Central memory CD4-positive, alpha-beta T cell (primary cell): ENCODE measurements at regions not wholly inside any gene's neighbourhood (a gene's known extent, or its start where the extent isn't known, plus 50 kb on each side); places are given as distances from the start of the nearest gene placed in this dataset.
"Not testable (repeated sequence)": the region's sequence is repeated elsewhere in the genome, so short reads cannot be mapped to it uniquely, and the experiment has no call there.

ENCODE experiments used
- DNase-seq: peaks from one replicate; pipeline ENCODE4 v3.0.0; 2022

DNA sequence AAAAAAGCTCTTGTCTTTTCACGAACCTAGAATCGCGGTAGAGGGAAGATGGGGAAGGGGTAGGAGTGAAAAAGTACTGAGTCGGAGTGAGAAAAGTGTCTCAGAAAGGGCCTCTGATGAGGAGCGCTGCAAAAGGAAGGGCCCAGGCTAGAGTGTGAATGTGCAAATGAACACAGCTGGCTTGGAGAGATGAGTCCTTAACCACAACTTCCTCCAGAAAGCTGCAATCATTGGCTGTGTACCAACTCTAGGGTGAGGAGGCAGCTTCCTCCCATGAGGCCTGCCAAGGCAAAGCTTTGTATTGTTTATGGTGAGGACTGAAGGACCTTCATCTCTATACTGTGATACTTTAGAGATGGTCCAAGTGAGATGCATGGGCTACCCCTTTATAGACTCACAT lies 566.9 kb upstream of the ANO5 start:
- DNase-seq: no peak

DNA sequence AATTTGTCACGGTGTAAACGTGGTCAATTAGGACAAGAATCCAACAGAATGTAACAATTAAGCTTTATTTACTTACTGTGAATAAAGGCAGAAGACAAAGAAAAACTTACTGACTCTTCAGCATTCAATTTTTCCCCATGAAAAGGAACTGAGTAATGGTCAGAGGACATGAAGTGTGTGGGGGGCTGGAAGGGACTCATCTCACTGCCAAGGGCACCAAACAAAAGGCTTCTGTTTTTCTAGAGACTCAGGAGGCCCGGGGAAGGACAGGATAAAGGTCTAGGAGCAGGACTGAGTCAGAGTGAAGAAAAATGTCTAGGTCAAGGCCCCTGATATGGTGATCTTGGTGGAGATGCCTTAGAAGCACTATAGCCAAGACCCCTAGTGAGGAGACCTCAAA lies 564.2 kb upstream of the ANO5 start:
- DNase-seq: no peak

DNA sequence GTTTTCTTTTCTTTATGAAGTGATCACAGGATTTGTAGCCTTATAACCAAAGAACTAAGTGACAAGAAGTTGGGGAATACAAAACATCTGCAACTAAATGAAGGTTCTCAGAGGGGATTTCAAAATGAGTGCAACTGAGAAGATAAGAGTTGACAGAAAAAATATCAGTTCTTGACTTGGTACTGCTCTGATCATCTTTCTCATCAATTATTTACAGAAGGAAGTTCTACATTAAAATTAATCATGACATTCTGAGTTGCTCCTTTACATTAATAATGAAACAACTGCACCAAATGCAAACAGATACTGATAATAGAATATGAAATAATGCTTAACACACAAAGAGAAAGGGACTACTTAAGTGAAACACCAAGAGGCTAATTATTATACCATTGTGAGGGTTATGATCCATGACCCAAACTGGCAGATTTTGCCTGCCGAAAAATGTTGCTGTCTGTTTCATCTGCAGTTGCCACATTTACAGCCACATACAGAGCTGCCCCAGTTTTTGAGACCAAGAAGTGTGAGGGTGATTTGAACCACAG lies 561.9 kb upstream of the ANO5 start:
- DNase-seq: no peak

DNA sequence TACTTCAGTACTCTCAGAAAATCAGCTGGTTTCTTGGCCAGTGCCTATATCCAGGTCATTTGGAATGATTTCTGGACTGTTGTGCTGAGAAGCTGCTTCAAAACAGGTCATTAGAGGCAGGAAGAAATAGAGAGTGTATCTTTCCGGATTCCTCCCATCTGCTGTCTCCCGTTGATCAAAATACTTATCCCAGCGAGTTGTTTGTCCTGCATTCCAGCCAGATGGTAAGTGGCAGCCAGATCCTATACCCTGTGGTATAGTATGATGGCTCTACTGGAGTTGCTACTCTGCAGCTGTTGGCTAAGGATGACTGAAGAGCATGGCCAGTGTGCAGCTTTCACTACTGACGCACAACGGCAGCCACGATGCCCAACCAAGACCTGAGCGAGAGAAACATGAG lies 560.9 kb upstream of the ANO5 start:
- DNase-seq: no peak

DNA sequence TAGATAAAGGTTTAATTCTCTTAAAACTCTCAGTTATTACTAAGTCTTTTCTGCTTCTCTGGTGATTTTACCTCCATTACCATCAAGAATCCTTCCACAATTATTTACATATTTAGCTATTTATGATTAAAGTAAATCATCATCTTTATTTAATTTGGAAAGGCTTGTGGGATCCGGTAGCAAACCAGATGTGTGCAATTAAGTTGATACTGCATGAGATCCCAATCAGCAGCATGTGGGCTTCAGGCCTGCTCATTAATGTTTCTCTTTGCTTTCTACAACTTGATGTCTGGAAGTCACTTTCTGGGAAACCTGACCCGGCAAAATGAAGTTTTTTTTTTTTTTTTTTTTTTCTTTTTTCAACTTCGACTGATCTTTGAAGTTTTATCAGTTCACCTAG lies 558.4 kb upstream of the ANO5 start:
- DNase-seq: no peak

DNA sequence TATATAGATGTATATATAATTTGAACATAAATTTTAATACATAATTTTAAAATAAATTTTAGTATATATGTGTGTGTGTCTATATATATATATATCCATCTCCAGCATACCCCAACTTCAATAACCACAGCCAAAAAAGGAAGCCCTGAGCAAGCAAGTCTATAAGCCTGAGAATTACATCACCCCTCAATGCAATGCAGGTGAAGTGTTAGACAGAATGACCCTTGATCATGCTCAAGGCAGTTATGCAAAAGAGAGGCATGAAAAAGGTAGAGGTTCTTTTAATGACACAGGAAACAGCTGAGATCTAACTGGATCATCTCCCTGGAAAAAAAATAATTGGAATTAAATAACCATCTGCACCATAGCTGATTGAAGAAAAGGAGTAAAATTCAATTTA lies 557.9 kb upstream of the ANO5 start:
- no peak for DNase-seq

DNA sequence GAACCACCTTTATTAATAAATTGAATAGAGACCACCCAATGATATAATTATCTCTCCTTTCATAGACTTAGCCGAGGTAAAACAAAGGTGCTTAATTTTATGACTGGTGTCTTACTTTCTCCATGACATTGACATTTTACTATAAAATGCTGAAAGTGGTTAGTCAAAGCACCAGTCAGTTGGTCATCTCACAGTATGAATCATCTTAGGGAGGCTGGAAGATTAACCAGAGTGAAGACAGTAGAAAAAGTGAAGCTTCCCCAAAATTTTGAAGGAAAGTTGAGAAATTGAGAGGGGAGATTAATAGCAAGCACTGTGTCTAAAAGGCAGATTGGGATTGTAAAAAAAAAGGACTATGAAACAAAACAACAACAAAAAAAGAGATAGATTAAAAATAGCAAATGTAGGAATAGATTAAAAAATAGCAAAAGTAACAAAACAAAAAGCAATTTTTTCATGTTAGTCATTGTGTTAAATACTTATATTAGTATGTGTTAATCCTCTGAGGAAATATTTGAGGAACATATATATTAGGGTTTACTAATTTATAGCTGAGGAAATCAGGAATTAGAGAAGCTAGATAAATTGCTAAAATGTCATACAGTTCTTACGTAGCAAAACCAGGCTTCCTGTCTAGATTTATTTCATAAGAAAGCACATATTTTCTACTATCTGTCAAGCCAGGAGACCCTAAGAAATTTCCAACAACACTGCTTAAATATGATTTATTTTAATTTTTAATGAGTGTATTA lies 557.3 kb upstream of the ANO5 start:
- DNase-seq: no peak

DNA sequence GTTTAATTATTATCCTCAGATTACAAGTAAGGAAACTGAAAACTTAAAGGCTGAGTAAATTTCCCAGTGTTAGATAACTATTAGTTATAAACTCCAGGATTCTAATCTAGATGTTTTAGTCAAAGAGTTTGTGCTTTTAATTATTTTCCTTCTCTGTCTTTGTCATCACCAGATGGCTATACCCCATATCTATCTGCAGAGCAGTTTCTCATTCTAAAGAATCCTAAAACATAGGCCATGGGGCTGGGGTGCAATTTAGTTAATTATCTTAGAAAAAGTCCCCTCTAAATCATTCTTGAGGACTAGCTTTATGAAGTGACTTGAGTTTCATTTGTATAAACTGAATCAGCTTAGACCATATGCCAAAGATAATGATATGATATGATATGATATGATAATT lies 556.3 kb upstream of the ANO5 start:
- no peak for DNase-seq

DNA sequence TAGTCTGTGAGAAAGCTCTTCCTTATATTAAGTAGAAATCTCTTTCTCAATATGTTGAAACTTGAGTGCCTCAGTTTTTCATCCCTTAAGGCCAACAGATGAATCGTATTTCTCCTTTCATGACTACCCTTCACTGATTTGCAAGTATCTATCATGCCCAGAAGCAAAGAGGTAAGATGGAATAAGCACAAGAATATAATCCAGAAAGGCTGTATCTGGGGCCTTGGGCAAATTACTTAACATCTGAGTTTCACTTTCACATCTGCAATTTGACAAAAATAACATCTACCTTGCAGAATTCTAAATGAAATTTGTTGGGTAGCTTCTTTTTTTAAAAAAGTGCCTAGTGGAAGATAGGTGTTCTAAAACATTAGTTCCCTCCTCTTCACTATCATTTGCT lies 552.4 kb upstream of the ANO5 start:
- no peak for DNase-seq

DNA sequence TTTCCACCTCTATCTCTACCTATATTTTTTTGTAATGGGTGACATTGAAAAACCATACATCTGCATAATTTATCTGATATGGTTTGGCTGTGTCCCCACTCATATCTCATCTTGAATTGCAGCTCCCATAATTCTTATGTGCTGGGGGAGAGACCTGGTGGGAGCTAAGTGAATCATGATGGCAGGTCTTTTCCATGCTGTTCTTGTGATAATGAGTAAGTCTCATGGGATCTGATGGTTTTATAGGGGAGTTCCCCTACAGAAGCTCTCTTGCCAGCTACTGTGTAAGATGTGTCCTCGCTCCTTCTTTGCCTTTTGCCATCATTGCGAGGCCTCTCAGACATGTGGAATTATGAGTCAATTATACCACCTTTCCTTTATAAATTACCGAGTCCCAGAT lies 551.0 kb upstream of the ANO5 start:
- no peak for DNase-seq

DNA sequence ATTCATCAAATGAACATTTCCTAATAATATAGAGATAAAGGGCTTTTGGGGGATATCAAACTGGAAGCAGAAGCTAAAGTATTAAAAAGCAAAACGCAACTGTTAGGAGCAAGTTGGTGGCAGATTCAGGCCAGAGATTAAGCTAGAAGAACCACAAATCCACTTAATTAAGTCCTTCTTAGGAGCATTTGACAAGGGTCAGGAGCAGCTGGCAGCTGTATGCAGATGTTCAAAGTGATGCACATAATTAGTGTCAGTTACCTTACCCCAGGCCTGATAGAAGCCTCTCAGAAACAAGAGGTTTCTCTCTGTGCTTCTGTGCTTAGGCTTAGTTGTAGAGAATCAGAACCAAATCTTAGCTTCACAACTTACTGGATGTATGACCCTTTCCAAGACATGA lies 546.5 kb upstream of the ANO5 start:
- DNase-seq: no peak

DNA sequence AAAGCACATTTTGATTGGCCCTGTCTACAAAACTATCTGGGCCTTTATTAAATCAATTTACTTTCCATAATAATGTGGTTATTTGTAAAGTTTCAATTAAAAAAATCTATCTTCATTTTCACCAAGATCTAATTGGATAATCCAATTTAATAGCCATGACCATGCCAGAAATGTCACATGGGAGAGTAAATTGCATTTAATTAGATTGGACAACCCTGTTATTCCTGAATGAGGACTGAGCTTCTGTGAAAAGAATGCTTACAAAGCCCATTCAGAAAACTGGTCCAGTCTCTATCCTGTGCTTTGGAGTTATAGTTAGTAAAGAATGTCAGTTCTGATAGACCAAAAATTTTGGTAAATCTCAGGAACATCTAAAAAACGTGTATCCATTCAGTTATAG lies 541.9 kb upstream of the ANO5 start:
- no peak for DNase-seq

DNA sequence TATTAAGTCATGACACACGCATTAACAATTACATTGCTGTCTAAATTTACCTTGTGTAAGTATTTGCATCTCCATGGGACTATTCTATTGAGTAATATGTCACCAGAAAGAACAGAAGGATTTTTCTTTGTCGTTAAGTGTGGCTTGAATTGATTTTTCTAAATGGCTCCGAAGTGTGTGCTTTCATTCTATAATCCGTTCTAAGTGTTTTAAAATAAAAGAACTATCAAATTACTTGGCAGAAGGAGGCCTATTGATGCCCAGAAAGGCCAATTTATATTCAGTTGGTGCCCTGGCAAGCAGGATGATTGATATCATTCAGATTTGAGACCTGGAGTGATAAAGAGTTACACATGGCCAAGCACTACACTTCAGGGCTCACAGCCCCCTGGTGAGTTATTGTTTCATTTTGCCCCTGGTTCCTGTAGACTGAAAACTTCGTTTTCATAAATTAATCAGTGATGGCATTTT lies 538.9 kb upstream of the ANO5 start:
- no peak for DNase-seq

DNA sequence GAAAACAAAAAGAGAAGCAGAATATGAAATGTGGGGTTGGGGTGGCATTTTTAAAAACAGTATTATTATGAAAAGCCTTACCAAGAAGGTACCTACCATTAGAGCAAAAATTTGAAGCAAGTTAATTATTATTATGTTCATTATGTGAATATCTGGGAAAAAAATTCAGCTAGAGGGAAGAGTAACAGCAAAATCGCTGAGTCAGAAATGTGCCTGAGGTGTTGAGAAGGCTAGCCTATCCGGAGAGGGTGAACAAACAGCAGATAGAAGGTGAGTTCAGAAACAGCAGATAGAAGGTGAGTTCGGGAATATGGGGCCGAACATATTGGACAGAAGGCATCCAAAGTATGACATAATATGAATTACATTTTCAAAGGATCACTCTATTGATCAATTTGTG lies 536.8 kb upstream of the ANO5 start:
- no peak for DNase-seq

DNA sequence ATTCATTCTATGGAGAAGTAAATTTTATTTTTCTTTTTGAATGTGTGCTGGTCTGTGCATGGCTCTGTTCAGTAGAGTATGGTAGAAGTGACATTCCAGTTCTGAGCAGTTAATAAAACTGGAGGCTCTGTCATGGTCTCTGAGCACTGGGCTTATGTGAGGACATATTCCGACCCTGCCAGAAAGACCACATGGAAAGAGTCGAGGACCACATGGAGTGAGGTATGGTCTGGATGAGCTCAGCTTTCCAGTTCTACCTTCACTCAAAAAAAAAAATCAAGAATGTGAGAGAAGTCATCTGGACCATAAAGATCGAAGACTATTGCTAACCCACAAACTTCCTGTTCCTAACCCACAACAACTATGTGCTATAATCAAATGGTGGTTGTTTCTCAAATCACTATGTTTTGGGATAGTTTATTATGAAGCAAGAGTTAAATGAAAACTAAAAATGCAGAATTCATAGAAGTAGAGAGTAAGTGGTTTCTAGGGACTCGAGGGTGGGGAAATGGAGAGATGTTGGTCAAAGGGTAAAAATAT lies 534.2 kb upstream of the ANO5 start:
- no peak for DNase-seq

DNA sequence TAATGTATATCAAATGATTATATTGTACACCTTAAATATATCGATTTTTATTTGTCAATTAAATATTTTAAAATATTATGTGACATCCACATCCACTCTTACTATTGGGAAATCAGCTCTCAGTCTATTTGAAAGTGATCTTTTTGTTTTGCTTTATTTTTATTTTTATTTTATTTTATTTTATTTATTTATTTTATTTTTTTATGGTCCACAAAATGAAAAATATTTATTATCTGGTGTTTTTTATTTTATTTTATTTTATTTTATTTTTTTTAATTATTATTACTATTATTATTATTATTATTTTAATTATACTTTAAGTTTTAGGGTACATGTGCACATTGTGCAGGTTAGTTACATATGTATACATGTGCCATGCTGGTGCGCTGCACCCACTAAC lies 533.5 kb upstream of the ANO5 start:
- DNase-seq: not testable (repeated sequence)

DNA sequence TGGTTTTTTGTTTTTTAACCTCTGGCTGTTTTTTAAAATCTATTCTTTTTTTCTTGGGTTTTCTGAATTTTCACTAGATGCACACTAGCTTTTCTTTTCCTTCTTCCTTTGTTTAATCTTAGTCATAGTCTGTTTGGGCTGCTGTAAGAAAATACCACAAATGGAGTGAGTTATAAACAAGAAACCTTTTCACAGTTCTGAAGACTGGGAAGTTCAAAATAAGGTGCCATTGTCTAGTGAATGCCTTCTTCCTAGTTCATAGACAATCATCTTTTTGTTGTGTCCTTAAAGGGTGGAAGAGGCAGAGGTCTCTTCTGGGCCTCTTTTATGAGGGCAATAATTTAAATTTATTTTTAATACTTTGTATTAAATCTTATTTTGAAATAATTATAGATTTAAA lies 532.9 kb upstream of the ANO5 start:
- DNase-seq: no peak

DNA sequence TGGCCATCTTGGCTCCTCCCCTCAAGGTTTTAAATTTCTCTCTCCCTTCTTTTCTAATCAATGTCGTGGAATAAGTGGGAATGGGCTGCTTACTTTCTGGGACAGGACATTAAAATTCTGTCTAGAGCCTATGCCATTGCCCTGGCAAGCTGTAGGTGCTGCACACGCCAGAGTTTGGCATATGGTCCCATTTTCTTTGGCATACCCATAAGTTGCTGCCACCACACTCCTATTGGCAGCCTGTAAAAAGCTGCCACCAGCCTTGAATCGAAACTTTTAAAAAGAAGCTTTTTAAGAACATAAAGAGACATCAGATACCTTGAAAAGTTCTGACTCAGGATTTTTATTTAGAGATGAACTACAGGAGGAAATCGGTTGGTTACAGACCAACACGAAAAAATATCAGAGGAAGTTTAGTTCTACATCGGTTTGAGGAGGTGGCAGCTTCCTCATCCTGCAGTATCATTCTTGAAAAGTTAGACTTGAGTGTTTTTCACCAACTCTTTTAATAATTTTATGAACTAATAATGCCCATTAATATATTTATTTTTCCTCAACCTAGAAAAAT lies 517.8 kb upstream of the ANO5 start:
- no peak for DNase-seq

DNA sequence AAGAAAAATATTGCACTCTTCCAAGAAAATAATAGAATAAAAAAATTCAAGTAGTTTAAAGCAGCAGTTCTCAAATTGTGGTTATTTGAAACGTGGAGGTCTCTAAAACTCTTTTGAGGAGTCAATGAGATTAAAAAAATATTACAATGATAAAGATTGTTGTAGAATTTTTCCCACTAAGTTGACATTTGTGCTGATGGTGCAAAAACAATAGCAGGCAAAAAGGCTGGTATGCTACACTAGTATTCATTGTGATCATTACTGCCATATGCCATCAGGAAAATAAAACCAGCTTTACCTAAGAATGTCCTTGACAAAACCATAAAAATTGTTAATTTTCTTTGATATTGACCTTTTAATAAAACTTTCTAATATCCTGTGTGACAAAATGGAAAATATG lies 505.2 kb upstream of the ANO5 start:
- no peak for DNase-seq

DNA sequence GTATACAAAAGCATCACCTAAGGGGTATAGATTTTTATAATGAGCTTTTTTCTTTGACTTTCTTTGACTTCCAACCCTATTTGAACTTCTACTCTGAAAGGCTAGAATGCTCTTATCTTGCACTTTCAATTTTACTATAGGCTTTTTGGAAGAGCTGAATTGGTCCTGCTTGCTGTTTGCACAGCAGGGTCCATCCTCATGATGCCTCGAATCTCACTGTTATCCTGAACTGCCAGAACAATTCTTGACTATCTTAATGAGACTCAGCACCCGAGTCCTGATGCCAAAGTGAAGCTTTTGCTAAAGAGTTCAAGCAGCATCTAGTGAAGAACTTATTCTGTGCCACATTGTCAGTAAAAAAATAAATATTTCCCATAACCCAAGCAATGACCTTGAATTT lies 488.3 kb upstream of the ANO5 start:
- DNase-seq: no peak

DNA sequence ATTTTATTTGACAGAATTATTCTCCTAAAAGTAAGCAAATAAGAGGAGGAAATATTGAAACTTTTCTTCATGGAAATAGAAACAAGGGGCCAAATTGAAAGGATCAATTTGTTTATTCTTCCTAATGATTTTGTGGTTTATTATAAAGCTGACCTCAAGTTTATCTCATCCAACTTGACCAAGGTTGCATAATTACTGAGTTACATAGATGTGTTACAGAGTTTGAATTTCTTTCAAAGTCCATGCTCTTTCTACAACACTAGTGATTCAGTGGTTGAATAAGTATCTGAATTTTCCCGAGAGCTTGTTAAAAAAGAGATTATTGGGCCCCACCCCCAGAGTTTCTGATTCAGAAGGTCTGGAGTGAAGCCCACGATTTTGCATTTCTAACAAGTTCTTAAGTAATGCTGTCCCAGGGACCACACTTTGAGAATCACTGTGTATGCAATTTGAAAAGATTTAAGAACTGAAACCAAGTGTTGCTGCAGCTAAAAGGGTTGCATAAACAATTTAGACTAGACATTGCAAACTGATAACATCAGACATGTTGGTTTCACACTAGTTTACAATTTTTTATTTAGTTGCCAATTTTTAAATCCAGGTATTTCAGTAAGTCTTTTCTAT lies 485.7 kb upstream of the ANO5 start:
- DNase-seq: no peak

DNA sequence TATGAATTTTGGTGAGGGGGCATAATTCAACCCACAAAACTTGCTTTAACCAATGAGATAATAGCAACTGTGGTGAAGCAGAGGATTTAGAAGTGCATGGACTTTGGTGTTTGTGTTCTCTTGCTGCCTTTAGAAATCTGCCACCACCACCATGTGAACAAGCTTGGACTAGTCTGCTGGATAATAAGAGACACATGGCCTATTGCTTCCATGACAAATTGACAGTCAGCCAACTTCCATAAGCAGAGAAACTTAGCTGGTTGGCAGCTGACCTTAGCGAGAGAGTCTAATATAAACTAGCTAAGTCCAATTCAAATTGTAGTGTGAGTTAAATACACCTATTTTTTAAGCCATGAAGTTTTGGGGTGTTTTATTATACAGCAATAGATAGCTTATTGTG lies 482.1 kb upstream of the ANO5 start:
- no peak for DNase-seq

DNA sequence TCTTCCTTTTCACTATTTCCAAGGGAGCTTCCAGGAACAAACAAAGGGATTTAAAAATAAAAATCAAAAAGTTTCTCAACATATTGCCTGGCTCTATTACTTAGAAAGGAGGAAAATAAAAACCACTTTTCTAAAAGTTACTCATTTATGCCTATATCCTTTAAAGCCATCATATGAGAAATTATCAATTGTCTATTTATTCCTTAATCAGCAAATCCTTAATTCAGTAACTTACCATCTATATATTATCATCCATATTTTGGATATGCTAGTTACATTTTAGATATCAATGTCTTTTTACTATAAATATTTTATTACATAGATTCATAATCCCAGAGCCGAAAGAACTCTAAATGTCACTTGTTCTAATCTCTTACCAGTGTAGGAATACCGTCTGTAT lies 481.5 kb upstream of the ANO5 start:
- DNase-seq: no peak

DNA sequence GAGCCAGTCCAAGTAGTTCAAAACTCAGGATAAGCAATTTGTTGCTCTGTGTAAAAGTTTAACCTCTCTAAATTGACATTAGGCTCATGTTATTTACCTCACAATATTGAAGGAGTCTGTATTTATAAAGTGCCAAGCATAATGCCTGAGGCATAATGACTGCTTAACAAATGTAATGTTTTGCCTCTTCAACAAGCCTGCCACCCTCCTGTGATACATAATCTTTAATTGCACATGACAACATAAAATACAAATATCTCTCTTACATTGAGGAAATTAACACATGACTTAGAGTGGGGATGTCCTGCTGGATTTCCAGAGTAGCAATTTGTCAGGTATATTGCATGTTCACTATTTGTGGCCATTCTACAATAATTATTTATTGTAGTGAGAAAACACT lies 469.2 kb upstream of the ANO5 start:
- DNase-seq: no peak
